SIG-M5 treated with dmso at 0.1 percent for 504 hours (cell line): ENCODE measurements at regions not wholly inside any gene's neighbourhood (a gene's known extent, or its start where the extent isn't known, plus 50 kb on each side); places are given as distances from the start of the nearest gene placed in this dataset.
"Not testable (repeated sequence)": the region's sequence is repeated elsewhere in the genome, so short reads cannot be mapped to it uniquely, and the experiment has no call there.

Experiments used
- DNase-seq: peaks from one replicate; lab custom pipeline; 2025; ENCODE audit not compliant: unreplicated experiment; lab: John Stamatoyannopoulos, UW

DNA sequence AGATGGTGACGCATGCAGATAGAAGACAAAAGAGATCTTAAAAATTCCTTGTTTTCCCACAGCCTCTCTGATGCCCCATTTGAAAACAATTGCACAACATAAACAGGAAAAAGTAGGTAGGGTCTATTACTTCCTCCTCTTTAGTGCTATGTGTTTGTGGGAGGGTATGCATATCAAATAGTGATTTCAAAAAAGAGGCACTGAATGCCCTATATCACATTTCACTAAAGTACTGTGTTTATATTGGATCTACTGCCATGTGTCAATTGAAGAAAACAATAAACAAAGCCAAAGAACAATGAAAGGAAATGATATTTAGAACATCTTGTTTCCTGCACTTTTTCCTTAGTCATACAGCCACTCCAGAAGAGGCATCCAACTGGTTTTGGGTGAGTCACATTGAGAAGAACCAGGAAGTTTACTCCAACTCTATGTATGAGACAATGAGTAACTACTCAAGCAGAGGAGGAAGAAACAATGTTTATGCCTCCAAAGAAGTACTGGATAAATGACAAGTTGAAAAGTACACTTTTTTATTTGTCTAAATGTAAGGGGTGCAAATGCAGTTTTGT, 583.6 kb downstream of the FBXO15 start:
- peak; percentile 6 for DNase-seq

- no peak for DNase-seq
Observed at GRCh38 chr18:73563345-73563744, 584.3 kb downstream of the FBXO15 start.

DNA sequence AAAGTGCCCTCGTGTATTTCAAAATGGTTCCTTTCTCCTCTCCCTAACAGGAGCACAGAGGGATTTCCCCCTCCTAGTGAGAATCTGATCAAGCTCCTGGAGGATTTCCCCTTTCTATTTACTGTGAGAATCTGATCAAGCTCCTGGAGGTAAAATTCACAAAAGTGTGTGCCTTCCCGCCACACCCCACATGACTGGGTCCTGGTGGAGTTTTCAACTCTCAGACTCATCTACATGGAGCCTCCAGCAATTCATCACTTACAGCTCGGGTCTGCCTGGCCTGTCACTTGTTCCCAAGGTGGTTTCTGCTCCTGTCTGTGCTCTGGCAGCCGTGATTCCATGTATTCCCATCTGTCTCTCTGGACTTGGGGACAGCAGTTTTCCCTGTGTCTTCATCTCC, 590.7 kb downstream of the FBXO15 start:
- no peak for DNase-seq

DNA sequence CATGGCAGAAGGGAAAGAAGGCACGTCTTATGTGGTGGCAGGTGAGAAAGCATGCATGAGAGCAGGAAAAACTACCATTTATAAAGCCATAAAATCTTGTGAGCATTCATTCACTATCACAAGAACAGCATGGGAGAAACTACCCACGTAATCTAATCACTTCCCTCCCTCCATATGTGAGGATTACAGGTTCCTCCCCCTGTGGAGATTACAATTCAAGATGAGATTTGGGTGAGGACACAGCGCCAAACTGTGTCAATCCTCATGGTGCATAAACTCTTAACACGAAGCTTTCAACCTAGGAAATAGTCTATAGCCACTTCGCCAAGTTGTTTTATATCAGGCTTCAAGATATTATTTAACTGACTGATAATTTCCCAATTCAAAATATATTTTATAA, 595.5 kb downstream of the FBXO15 start:
- no peak for DNase-seq

GRCh38 chr18:73551211-73551610, 596.4 kb downstream of the FBXO15 start:
- DNase-seq = no peak

DNA sequence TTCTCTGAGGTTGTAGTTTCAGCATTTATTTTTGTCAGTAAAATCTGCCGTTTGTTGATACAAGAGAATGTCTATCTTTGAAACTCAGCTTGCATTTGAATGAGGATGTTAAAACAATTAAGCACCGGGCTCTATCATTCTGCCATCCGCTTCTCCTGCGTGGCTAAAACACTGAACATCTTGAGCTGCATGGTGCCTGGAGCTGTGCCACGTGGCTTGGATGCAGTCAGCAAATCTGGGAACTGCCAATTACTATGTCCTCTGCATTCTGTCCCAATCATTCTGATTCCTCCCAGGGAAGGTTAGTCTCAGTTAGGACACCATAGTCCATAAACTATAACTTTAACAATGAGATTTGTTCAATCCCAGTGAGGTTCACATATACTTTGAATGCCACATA, 598.4 kb downstream of the FBXO15 start:
- no peak for DNase-seq

DNA sequence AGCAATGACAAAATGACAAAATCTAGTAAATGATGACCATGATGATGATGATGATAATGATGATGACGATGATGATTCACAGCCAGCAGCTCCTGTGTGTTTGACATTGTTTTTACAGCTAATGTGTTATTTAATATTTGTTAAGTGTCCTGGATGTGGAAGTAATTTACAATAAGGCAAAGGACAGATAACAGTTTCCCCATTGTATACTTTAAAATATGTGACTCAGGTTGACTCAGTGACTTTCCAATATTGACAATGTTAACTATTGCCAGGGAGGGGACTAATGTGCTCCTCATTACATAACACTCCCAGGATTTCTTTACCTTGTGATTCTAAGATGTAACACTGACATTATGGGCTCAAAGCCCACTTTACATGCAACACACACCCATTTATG, 602.2 kb downstream of the FBXO15 start:
- DNase-seq = no peak

DNA sequence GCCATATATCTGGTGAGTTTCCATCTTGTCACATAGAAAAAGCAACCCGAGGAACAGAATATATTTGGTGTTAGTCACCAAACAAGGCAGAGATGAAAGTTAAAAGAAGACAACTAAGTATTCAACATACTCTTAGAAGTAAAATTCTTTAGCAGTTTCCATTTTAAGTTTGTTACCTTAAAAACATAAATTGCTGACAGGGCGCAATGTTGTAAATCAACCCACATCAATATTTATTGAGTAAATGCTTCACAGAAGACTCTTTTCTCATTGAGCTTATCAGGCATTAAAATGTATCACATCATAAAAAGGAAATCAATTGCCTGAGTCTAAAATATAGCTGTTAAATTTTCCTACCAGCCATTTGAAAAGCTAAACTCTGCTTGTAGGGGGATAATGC, 603.0 kb downstream of the FBXO15 start:
- DNase-seq = no peak

DNA sequence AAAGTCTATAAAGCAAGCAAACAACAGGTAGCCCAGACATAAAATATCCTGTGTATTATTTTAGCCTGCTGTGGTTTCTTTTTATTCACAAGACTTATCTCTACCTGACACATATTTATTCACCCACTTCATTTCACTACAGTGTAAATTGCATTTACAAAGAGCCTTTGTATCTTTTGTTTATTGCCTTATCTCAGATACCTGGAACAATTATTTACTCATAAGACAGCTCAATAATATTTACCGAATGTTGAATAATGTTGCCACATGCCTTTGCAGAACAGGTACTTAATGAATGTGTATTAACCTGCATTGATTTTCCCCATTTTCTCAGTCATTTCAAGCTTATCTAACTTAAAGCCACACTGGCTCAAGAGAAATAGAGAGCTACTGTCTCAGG, 603.6 kb downstream of the FBXO15 start:
- no peak for DNase-seq

DNA sequence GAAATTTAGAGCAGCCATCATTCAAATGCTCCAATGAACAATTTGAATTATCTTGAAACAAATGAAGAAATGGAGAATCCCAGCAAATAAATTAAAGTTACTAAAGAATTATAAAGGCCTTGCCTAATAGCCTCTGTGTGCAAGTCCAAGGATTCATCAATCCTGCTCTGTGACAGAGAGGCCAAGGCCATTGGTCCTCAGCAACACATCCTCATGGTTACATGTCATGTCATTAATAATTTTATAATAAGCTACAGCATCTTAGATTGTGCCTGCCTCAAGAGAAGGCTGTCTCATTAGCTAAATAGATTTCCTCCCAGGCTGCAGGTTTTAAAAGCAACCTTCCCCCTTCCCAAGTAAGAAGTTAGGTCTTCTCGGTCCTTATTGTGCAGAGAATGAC, 611.6 kb downstream of the FBXO15 start:
- no peak for DNase-seq

- no peak for DNase-seq
Observed at GRCh38 chr18:73535189-73535588, 612.4 kb downstream of the FBXO15 start.

- no peak for DNase-seq
Observed at GRCh38 chr18:73531601-73532000, 616.0 kb downstream of the FBXO15 start.

DNA sequence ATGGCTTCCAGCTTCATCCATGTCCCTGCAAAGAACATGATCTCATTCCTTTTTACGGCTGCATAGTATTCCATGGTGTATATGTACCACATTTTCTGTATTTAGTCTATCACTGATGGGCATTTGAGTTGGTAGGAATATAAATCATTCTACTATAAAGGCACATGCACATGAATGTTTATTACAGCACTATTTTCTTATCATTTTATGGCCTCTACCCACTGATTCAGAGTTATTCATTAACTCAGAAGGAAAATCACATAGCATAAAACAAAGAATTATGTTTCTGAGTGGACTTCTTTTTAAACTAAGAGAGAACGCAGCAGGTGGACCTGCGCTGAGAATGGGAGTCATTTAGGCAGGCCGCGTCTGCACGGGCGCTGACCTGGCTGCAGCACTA, 619.6 kb downstream of the FBXO15 start:
- no peak for DNase-seq

GRCh38 chr18:73520229-73520628, 627.4 kb downstream of the FBXO15 start:
- no peak for DNase-seq

GRCh38 chr18:73516056-73516455, 631.6 kb downstream of the FBXO15 start:
- DNase-seq = not testable (repeated sequence)

- DNase-seq = no peak
Observed at GRCh38 chr18:73514449-73514848, 633.2 kb downstream of the FBXO15 start.

GRCh38 chr18:73511771-73512503, 635.7 kb downstream of the FBXO15 start:
- DNase-seq = no peak

GRCh38 chr18:73509460-73509859, 638.2 kb downstream of the FBXO15 start:
- DNase-seq = no peak

GRCh38 chr18:73503326-73503725, 635.5 kb upstream of the NETO1 start:
- no peak for DNase-seq

DNA sequence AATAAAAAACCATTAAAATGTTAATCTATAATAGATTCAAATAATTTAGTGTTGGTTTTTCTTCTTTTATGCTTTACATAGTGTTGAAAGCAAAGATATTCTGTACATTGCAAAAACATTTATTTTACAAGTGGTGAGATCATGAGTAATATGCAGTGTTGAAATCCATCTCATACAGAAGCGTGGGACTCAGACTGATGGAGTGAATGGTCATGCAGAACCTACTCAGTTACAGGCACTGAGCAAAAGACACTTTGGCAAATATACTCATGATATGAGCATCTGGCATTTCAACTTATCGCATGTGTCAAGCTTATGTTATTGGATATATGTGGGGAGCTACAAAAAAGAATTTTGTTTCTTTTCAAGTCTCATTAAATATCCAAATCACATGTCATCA, 620.2 kb upstream of the NETO1 start:
- DNase-seq = no peak

DNA sequence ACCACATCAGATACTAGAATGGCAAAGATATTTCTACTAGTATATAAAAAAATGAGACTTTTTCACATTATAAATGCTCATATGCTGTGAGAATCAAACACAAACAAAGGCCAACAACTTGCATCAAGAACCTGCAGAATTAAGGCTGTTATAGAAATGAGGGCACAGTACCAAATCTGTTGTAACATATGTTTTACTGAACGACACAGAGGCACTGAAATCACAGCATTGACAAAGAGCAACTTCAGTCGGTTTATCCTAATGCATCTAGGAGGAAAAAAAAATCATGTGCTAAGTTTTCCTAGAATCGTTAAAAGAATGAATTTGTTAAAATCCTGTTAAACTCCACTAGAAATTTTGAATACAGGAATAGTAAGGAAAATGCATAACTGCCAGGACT, 617.4 kb upstream of the NETO1 start:
- DNase-seq = no peak

DNA sequence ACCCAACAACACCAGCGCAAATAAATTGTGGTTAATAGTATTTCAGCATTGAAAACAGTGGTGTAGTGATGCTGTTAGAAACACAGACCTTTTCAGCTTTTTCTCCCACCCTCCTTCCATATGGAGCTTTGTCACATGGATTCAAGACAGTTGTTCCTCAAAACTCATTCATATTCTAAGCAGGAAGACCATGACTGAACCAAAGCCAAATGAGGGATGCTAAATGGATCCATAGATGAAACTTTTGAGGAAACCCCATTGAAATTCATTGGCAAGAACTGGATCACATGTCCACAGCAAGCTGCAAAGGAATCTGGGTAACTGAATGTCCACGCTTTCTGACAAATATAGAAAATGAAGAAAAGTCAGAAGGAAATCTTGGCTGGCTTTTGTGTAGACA, 615.1 kb upstream of the NETO1 start:
- no peak for DNase-seq

DNA sequence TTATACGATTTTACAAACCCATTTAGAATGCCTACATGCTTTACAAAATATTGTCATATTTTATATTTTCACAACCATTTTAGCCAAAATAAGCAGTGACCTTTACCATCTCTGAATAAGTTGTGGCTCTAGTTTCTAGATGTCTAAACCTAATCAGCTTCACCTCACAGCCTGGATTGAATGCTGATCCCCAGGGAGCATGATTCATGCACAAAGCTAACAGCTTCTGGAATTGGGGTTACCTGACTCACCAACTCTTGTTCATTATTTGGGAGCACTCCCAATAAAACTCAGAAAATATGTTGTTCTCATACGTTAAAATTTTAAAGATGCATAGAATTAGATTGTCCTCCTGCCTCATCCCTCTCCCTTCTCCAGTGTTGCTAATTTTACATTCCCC, 611.7 kb upstream of the NETO1 start:
- DNase-seq = no peak
